ENCODE measurements at regions not wholly inside any gene's neighbourhood (a gene's known extent, or its start where the extent isn't known, plus 50 kb on each side); places are given as distances from the start of the nearest gene placed in this dataset.

GRCh38 chr13:73248711-73249580, 190.1 kb downstream of the KLF5 start:
- TF ChIP-seq GATA1 (IDR thresholded peaks at IDR 0.05; ENCODE audit: low read depth, low read length), result no peak
- no peak for DNase-seq

DNA sequence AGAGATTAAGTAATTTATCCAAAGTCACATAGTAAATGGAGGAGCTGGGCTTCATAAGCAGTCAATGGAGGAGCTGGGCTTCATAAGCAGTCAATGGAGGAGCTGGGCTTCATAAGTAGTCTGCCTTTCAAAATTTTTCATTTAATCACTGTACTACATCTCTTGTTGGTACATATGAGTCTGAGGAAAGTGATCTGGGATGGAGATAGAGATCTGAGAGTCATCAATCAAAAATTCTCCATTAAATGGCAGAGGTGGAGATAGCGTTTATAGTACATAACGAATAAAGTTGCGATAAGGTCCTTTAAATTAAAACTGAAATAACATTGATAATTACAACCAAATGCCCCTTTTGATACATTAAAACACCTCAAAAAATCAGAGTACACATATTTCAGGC, 189.3 kb downstream of the KLF5 start:
- no peak for TF ChIP-seq GATA1 (IDR thresholded peaks at IDR 0.05; ENCODE audit: low read depth, low read length)
- no peak for TF ChIP-seq POLR2A (IDR thresholded peaks at IDR 0.05; ENCODE audit: low read length)
- no peak for DNase-seq

DNA sequence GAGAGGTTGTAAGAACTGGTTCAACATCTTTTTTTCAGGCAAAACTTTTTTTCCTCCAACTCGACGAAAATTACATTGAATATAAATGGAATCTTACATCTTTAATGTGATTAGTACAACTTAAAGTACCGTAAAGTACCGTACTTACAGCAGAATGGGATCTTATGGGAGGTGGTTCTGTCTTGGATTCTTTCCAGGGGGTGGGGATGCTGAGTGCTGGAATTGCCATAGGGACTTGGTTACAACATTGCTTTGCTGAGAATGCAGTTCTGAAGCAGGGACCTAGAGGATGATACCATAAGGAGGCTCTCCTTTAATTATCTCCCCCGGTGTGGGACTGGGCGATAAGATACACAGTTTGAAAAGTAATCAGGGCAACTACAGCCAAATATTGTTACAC, 186.4 kb downstream of the KLF5 start:
- DNase-seq, result no peak
- TF ChIP-seq GATA1 (IDR thresholded peaks at IDR 0.05; ENCODE audit: low read depth, low read length) (no peak), POLR2A (IDR thresholded peaks at IDR 0.05; ENCODE audit: low read length) (no peak)

DNA sequence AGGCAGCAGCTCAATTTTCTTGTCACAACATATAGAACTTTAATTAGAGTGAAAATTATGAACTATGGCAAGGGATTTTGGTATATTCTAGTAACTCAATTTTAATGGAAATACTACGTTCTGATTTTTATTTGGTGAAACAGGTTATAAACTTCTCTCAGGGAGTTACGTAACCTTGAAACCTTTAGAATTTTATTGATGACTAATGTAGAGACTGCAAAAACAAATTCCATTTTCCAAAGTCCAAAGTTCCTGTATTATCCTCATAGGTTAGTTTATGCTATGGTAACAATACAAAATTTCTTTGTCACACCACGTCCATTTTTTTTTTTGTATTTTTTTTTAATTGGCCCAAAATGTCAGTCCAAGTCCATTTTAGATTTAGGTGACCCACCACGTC, 185.7 kb downstream of the KLF5 start:
- TF ChIP-seq GATA1 (IDR thresholded peaks at IDR 0.05; ENCODE audit: low read depth, low read length), result no peak
- no peak for TF ChIP-seq POLR2A (IDR thresholded peaks at IDR 0.05; ENCODE audit: low read length)
- no peak for DNase-seq

DNA sequence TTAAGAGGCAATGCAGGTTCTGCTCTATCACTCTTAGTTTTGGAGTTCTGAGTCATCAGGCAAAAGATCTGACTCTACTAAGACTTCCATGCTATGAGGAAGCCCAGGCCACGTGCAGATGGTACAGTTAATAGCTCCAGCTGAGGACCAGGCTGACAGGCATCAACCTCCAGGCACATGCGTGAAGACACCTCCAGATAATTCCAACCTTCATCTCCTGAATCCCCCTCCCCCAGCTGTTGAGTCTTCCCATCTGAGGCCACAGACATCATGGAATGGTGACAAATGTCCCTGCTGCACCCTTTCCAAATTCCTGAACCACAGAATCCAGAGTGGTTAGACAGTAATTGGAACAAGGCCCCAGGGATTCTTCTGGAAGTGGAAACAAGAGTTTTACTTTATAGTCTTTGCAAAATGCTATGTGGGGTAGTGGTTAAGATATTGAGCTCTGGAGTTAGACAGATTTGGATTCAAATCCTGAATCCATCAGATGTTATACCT, 183.8 kb downstream of the KLF5 start:
- no peak for DNase-seq
- TF ChIP-seq GATA1 (IDR thresholded peaks at IDR 0.05; ENCODE audit: low read depth, low read length) (no peak), POLR2A (IDR thresholded peaks at IDR 0.05; ENCODE audit: low read length) (no peak)

- no peak for DNase-seq
- TF ChIP-seq GATA1 (IDR thresholded peaks at IDR 0.05; ENCODE audit: low read depth, low read length) (no peak), POLR2A (IDR thresholded peaks at IDR 0.05; ENCODE audit: low read length) (no peak)
Observed at GRCh38 chr13:73240193-73240592, 181.4 kb downstream of the KLF5 start.

- TF ChIP-seq POLR2A (IDR thresholded peaks at IDR 0.05; ENCODE audit: low read length) (no peak), GATA1 (IDR thresholded peaks at IDR 0.05; ENCODE audit: low read depth, low read length) (no peak)
- DNase-seq, result no peak
Observed at GRCh38 chr13:73235385-73235784, 176.6 kb downstream of the KLF5 start.

DNA sequence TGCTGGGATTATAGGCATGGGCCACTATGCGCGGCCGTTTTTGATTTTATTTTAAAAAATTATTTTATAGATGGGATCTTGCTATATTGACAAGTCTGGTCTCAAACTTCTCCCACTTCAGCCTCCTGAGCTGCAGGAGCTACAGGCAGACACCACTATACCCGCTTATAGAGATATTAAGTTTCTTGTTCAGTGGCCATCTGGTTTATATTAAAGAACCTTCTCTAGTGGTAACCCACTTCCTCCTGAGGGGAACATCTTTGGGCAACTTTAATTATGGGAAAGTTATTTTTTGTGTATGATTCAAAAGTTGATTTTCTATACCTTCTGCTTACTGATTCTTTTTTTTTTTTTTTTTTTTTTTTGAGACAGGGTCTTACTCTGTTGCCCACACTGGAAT, 172.7 kb downstream of the KLF5 start:
- TF ChIP-seq GATA1 (IDR thresholded peaks at IDR 0.05; ENCODE audit: low read depth, low read length) (no peak), POLR2A (IDR thresholded peaks at IDR 0.05; ENCODE audit: low read length) (no peak)
- DNase-seq, result no peak

- TF ChIP-seq GATA1 (IDR thresholded peaks at IDR 0.05; ENCODE audit: low read depth, low read length) (no peak), POLR2A (IDR thresholded peaks at IDR 0.05; ENCODE audit: low read length) (no peak)
- no peak for DNase-seq
Observed at GRCh38 chr13:73230716-73231115, 171.9 kb downstream of the KLF5 start.

- no peak for DNase-seq
- TF ChIP-seq POLR2A (IDR thresholded peaks at IDR 0.05; ENCODE audit: low read length) (no peak), GATA1 (IDR thresholded peaks at IDR 0.05; ENCODE audit: low read depth, low read length) (no peak)
Observed at GRCh38 chr13:73228546-73228945, 169.7 kb downstream of the KLF5 start.

GRCh38 chr13:73225990-73226389, 167.2 kb downstream of the KLF5 start:
- no peak for DNase-seq
- TF ChIP-seq POLR2A (IDR thresholded peaks at IDR 0.05; ENCODE audit: low read length) (no peak), GATA1 (IDR thresholded peaks at IDR 0.05; ENCODE audit: low read depth, low read length) (no peak)

- TF ChIP-seq GATA1 (IDR thresholded peaks at IDR 0.05; ENCODE audit: low read depth, low read length), result no peak
- no peak for TF ChIP-seq POLR2A (IDR thresholded peaks at IDR 0.05; ENCODE audit: low read length)
- no peak for DNase-seq
Observed at GRCh38 chr13:73224703-73225102, 165.9 kb downstream of the KLF5 start.

GRCh38 chr13:73223372-73223781, 164.6 kb downstream of the KLF5 start:
- TF ChIP-seq GATA1 (IDR thresholded peaks at IDR 0.05; ENCODE audit: low read depth, low read length), result no peak
- TF ChIP-seq POLR2A (IDR thresholded peaks at IDR 0.05; ENCODE audit: low read length), result no peak
- DNase-seq, result no peak

- TF ChIP-seq POLR2A (IDR thresholded peaks at IDR 0.05; ENCODE audit: low read length), result no peak
- no peak for TF ChIP-seq GATA1 (IDR thresholded peaks at IDR 0.05; ENCODE audit: low read depth, low read length)
- no peak for DNase-seq
Observed at GRCh38 chr13:73222627-73223305, 164.0 kb downstream of the KLF5 start.
